Lower lobe of right lung (tissue), 2 donors: ENCODE measurements at regions not wholly inside any gene's neighbourhood (a gene's known extent, or its start where the extent isn't known, plus 50 kb on each side); places are given as distances from the start of the nearest gene placed in this dataset.

Experiments used
- ATAC-seq, 2 donors: fragments of 200-7000 bp; cut with Tn5 transposase; one replicate each; pipeline ENCODE4 v1.9.1; 2020 to 2022; ENCODE audit warnings: mild to moderate bottlenecking in 2 of 2, moderate library complexity in 2 of 2
- DNase-seq: peaks from one replicate; pipeline ENCODE4 v3.0.0-alpha.2; 2020
- H3K27ac ChIP-seq: fragments of 200-600 bp; one replicate; pipeline ENCODE4 v1.8.0; 2022
- H3K27me3 ChIP-seq: fragments of 200-600 bp; one replicate; pipeline ENCODE4 v1.8.0; 2022; ENCODE audit warnings: low read depth
- H3K36me3 ChIP-seq: fragments of 200-600 bp; one replicate; pipeline ENCODE4 v1.8.0; 2022; ENCODE audit warnings: mild to moderate bottlenecking
- H3K4me1 ChIP-seq: fragments of 200-600 bp; one replicate; pipeline ENCODE4 v1.8.0; 2022
- H3K4me3 ChIP-seq: fragments of 200-600 bp; one replicate; pipeline ENCODE4 v1.8.0; 2022; ENCODE audit warnings: mild to moderate bottlenecking
- H3K9me3 ChIP-seq: fragments of 200-600 bp; one replicate; pipeline ENCODE4 v1.8.0; 2022
- CTCF ChIP-seq: fragments of 200-600 bp; IDR thresholded peaks from one replicate; pipeline ENCODE4 v1.8.0; 2022; ENCODE audit warnings: antibody characterized with exemption, mild to moderate bottlenecking
- intact Hi-C: fragments of 100-400 bp; cut with DNase I; formaldehyde crosslinking; loops from one replicate; pipeline ENCODE4 v1.11.0; 2022
- donor health status: DM: no; HTN: yes; CAD: no; lungs with severe emphysema.

GRCh38 chr10:64332551-64332950 is 811.4 kb downstream of the REEP3 start:
- ATAC-seq (no peak), DNase-seq (no peak)
- Histone ChIP-seq H3K4me1 (no peaks in the 10 kb centered on the region), H3K9me3 (no peaks in the 10 kb centered on the region), H3K27ac (no peak overlapping the region), H3K36me3 (no peaks in the 10 kb centered on the region), H3K27me3 (no peaks in the 10 kb centered on the region), H3K4me3 (no peak overlapping the region)
- no peak for TF ChIP-seq CTCF
- intact Hi-C loops = no loop called here

DNA sequence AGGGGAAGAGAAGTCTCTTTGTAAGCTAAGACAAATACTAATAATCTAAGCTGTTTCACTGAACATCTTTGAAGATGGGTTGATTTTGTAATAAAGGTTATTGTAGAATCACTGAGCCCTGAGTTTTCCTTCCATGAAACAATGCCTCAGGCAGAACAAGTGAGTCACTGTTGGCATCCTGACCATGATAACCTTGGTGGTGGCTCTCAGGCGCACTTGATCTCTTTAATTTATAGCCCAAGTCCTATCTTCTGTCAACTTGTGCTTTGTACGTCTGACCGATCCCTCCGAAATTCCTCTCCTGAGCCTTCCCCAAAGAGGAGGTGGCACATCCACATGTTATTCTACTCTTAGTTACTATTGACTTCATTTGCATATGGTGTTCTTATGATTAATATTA is 812.9 kb downstream of the REEP3 start:
- H3K36me3 ChIP-seq = no peaks in the 10 kb centered on the region
- no peaks in the 10 kb centered on the region for H3K9me3 ChIP-seq
- DNase-seq = no peak
- no peak for TF ChIP-seq CTCF
- no peak for ATAC-seq
- no peak overlapping the region for H3K27ac ChIP-seq
- H3K4me1 ChIP-seq = no peaks in the 10 kb centered on the region
- no peak overlapping the region for H3K4me3 ChIP-seq
- intact Hi-C loops = no loop called here
- no peaks in the 10 kb centered on the region for H3K27me3 ChIP-seq

DNA sequence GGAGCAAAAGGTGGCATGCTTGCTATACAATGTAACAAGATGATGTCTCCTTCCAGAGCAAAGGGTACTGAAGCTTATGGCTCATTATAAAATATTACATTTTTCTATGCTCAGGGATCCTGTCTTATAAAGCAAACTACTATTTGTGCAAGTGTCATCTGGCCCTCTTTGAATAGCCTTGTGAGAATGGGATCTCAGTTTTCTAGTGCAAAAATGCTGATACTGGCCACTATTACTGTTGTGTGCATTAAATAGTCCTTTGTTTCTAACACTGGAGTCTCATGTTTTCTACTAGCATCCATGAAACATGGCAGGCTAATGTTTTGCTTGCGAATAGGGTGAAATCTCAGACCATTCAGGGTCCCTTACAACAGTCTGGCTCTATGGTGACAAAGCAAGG is 823.0 kb downstream of the REEP3 start:
- no peak for ATAC-seq
- H3K4me3 ChIP-seq = no peak overlapping the region
- H3K4me1 ChIP-seq = no peaks in the 10 kb centered on the region
- no peaks in the 10 kb centered on the region for H3K36me3 ChIP-seq
- H3K9me3 ChIP-seq = no peaks in the 10 kb centered on the region
- H3K27ac ChIP-seq = no peak overlapping the region
- no peaks in the 10 kb centered on the region for H3K27me3 ChIP-seq
- intact Hi-C loops = no loop called here
- TF ChIP-seq CTCF = no peak
- DNase-seq = no peak

DNA sequence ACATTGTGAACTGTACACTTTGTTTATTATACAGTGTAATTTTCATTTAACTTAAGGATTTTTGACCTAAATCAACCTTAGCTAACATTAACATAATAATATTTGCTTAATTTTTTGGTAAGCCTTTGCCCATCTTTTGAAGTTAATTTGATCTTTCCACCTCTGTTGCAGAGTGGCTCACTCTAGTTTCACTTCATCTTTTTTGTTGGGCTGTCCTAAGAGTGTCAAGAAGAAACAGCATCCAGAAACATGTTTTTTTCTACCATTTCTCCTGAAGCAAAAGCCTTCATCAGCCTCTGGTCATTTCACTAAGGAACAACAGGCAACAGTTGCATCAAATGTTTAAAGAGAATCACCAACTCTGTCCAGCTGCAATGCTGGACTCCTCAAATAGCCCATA is 824.7 kb downstream of the REEP3 start:
- H3K9me3 ChIP-seq = no peaks in the 10 kb centered on the region
- no peak for DNase-seq
- H3K4me3 ChIP-seq = no peak overlapping the region
- no peaks in the 10 kb centered on the region for H3K27me3 ChIP-seq
- ATAC-seq = no peak
- no peak overlapping the region for H3K27ac ChIP-seq
- no peaks in the 10 kb centered on the region for H3K4me1 ChIP-seq
- TF ChIP-seq CTCF = no peak
- no peaks in the 10 kb centered on the region for H3K36me3 ChIP-seq
- intact Hi-C loops = no loop called here

GRCh38 chr10:64346389-64346788 is 825.2 kb downstream of the REEP3 start:
- Histone ChIP-seq H3K9me3 (no peaks in the 10 kb centered on the region), H3K27ac (no peak overlapping the region), H3K4me3 (no peak overlapping the region), H3K27me3 (no peaks in the 10 kb centered on the region), H3K4me1 (no peaks in the 10 kb centered on the region), H3K36me3 (no peaks in the 10 kb centered on the region)
- ATAC-seq (no peak), DNase-seq (no peak)
- intact Hi-C loops = no loop called here
- TF ChIP-seq CTCF = no peak

GRCh38 chr10:64350665-64351064 is 829.5 kb downstream of the REEP3 start:
- H3K27ac ChIP-seq = no peak overlapping the region
- H3K36me3 ChIP-seq = no peaks in the 10 kb centered on the region
- no peak for DNase-seq
- H3K4me1 ChIP-seq = no peaks in the 10 kb centered on the region
- TF ChIP-seq CTCF = no peak
- no peaks in the 10 kb centered on the region for H3K9me3 ChIP-seq
- ATAC-seq = no peak
- H3K27me3 ChIP-seq = no peaks in the 10 kb centered on the region
- H3K4me3 ChIP-seq = no peak overlapping the region
- intact Hi-C loops = no loop called here
